Astrocyte of the hippocampus (primary cell): ENCODE measurements at regions not wholly inside any gene's neighbourhood (a gene's known extent, or its start where the extent isn't known, plus 50 kb on each side); places are given as distances from the start of the nearest gene placed in this dataset.

Experiments
- DNase-seq: peaks from one replicate; pipeline ENCODE4 v3.0.0; 2011; ENCODE audit warnings: low read depth, low spot score

GRCh38 chr4:184528713-184529112 lies 54.4 kb upstream of the IRF2 start:
- no peak for DNase-seq

- no peak for DNase-seq
Observed at GRCh38 chr4:184528051-184528450, 53.7 kb upstream of the IRF2 start.

GRCh38 chr4:184526228-184526627 lies 51.9 kb upstream of the IRF2 start:
- no peak for DNase-seq
